CD14-positive monocyte (primary cell): ENCODE measurements at regions not wholly inside any gene's neighbourhood (a gene's known extent, or its start where the extent isn't known, plus 50 kb on each side); places are given as distances from the start of the nearest gene placed in this dataset.

ENCODE experiments used
- DNase-seq, 3 donors: peaks; one replicate each; pipeline ENCODE4 v3.0.0-alpha.2; 2011 to 2022
- H2AFZ ChIP-seq: 2 replicates; pipeline ENCODE4 v1.6.0; 2012; ENCODE audit warnings: mild to moderate bottlenecking, low read depth, low read length, inconsistent platforms; ENCODE audit not compliant: insufficient read depth, poor library complexity, severe bottlenecking
- H3K27ac ChIP-seq, 2 donors: 1 replicate in 1 of 2; 2 replicates in 1 of 2; pipeline ENCODE4 v1.5.1; 2012 to 2013; ENCODE audit warnings: low read length in 2 of 2, control low read depth in 1 of 2, inconsistent platforms in 1 of 2, low read depth in 1 of 2, mild to moderate bottlenecking in 1 of 2
- H3K27me3 ChIP-seq, 2 donors: one replicate each; pipeline versions ENCODE4 v1.6.0 to v1.6.1; 2011 to 2013; ENCODE audit warnings: low read length in 2 of 2; ENCODE audit not compliant: control insufficient read depth in 2 of 2, insufficient read depth in 2 of 2
- H3K36me3 ChIP-seq, 2 donors: replicated peaks in 1 of 2; 1 replicate in 1 of 2; 2 replicates in 1 of 2; pipeline versions ENCODE4 v1.5.1 to v1.6.1; 2012 to 2013; ENCODE audit warnings: low read length in 2 of 2, control low read depth in 1 of 2, inconsistent platforms in 1 of 2, mild to moderate bottlenecking in 1 of 2; ENCODE audit not compliant: insufficient read depth in 2 of 2, control insufficient read depth in 1 of 2
- H3K4me1 ChIP-seq, 2 donors: 1 replicate in 1 of 2; 2 replicates in 1 of 2; pipeline versions ENCODE4 v1.5.1 to v1.6.1; 2012 to 2013; ENCODE audit warnings: low read length in 2 of 2, control low read depth in 1 of 2, inconsistent platforms in 1 of 2, mild to moderate bottlenecking in 1 of 2, moderate library complexity in 1 of 2; ENCODE audit not compliant: insufficient read depth in 2 of 2, control insufficient read depth in 1 of 2
- H3K4me2 ChIP-seq: replicated peaks from 2 replicates; pipeline ENCODE3; 2012; ENCODE audit warnings: low read length, moderate library complexity, mild to moderate bottlenecking; ENCODE audit not compliant: poor library complexity, severe bottlenecking; ENCODE audit errors: extremely low read depth
- H3K4me3 ChIP-seq, 3 experiments: fragments of 200-600 bp in 1 of 3; sonication (generic) in 1 of 3; replicated peaks in 1 of 3; 1 replicate in 2 of 3; 2 replicates in 1 of 3; pipeline ENCODE4 v1.5.1; 2011 to 2013; ENCODE audit warnings: low read length in 3 of 3, mild to moderate bottlenecking in 3 of 3, control low read depth in 2 of 3, low read depth in 2 of 3, inconsistent platforms in 1 of 3, moderate library complexity in 1 of 3
- H3K79me2 ChIP-seq: 2 replicates; pipeline ENCODE4 v1.6.0; 2012; ENCODE audit warnings: mild to moderate bottlenecking, control low read depth, inconsistent platforms, low read length, moderate library complexity; ENCODE audit not compliant: insufficient read depth
- H3K9ac ChIP-seq: 2 replicates; pipeline ENCODE4 v1.6.0; 2017; ENCODE audit warnings: low read length, mild to moderate bottlenecking; ENCODE audit not compliant: insufficient read depth, poor library complexity, severe bottlenecking
- H3K9me3 ChIP-seq, 2 donors: replicated peaks in 1 of 2; 1 replicate in 1 of 2; 2 replicates in 1 of 2; pipeline versions ENCODE4 v1.5.1 to v1.6.1; 2012 to 2013; ENCODE audit warnings: low read length in 2 of 2, control low read depth in 1 of 2; ENCODE audit not compliant: control insufficient read depth in 1 of 2, insufficient read depth in 1 of 2
- H4K20me1 ChIP-seq: 2 replicates; pipeline ENCODE4 v1.6.0; 2012; ENCODE audit warnings: mild to moderate bottlenecking, low read length, control low read depth, moderate library complexity; ENCODE audit not compliant: insufficient read depth
- H3K27ac Mint-ChIP-seq, 7 donors: one replicate each; pipeline ENCODE4 v1.8.0; 2020; ENCODE audit warnings: mild to moderate bottlenecking in 7 of 7, mixed read lengths in 7 of 7, moderate library complexity in 6 of 7, inconsistent platforms in 2 of 7
- H3K27me3 Mint-ChIP-seq, 3 donors: one replicate each; pipeline ENCODE4 v1.8.0; 2021 to 2022; ENCODE audit warnings: low read depth in 3 of 3, mild to moderate bottlenecking in 3 of 3, mixed read lengths in 3 of 3, moderate library complexity in 3 of 3, inconsistent platforms in 1 of 3
- H3K36me3 Mint-ChIP-seq, 2 donors: one replicate each; pipeline ENCODE4 v1.8.0; 2020; ENCODE audit warnings: mixed read lengths in 2 of 2, inconsistent platforms in 1 of 2, mild to moderate bottlenecking in 1 of 2
- H3K4me1 Mint-ChIP-seq: one replicate; pipeline ENCODE4 v1.8.0; 2020; ENCODE audit warnings: mild to moderate bottlenecking, mixed read lengths
- H3K4me3 Mint-ChIP-seq, 2 donors: one replicate each; pipeline ENCODE4 v1.8.0; 2020; ENCODE audit warnings: mild to moderate bottlenecking in 2 of 2, mixed read lengths in 2 of 2, moderate library complexity in 1 of 2
- H3K9me3 Mint-ChIP-seq, 7 donors: one replicate each; pipeline ENCODE4 v1.8.0; 2020 to 2022; ENCODE audit warnings: mixed read lengths in 7 of 7, mild to moderate bottlenecking in 6 of 7, moderate library complexity in 6 of 7, inconsistent platforms in 2 of 7
- WGBS: methylation state at CpG from one replicate; pipeline ENCODE4 v1.1.5; 2013; ENCODE audit warnings: missing lambda C conversion rate; ENCODE audit not compliant: insufficient coverage; 5-methylcytosine and 5-hydroxymethylcytosine counted together
- intact Hi-C, 2 donors: fragments of 100-400 bp; cut with micrococcal nuclease; formaldehyde crosslinking; loops; one replicate each; pipeline versions ENCODE4 v1.15.0 to v1.15.1; 2023
- TF ChIP-seq, protein P1 (sequence below): fragments of 200-600 bp; IDR thresholded peaks from one replicate; pipeline ENCODE4 v1.8.0; 2022; ENCODE audit warnings: antibody characterized with exemption, mild to moderate bottlenecking

- intact Hi-C loops: no loop called here
- TF ChIP-seq, protein P1, sequence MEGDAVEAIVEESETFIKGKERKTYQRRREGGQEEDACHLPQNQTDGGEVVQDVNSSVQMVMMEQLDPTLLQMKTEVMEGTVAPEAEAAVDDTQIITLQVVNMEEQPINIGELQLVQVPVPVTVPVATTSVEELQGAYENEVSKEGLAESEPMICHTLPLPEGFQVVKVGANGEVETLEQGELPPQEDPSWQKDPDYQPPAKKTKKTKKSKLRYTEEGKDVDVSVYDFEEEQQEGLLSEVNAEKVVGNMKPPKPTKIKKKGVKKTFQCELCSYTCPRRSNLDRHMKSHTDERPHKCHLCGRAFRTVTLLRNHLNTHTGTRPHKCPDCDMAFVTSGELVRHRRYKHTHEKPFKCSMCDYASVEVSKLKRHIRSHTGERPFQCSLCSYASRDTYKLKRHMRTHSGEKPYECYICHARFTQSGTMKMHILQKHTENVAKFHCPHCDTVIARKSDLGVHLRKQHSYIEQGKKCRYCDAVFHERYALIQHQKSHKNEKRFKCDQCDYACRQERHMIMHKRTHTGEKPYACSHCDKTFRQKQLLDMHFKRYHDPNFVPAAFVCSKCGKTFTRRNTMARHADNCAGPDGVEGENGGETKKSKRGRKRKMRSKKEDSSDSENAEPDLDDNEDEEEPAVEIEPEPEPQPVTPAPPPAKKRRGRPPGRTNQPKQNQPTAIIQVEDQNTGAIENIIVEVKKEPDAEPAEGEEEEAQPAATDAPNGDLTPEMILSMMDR: no peak
Measured at GRCh38 chr2:144670738-144671137, 150.8 kb upstream of the ZEB2 start.

GRCh38 chr2:144670080-144670479 is 150.2 kb upstream of the ZEB2 start:
- Histone ChIP-seq H3K79me2 (peaks cover 14% of the 10 kb centered on the region), H3K9me3 (no peaks in the 10 kb centered on the region), H3K27ac (peak overlapping the region; percentile 67 to 94), H3K4me3 (no peak overlapping the region), H3K36me3 (no peaks in the 10 kb centered on the region), H4K20me1 (no peaks in the 10 kb centered on the region), H2AFZ (no peak overlapping the region), H3K27me3 (no peaks in the 10 kb centered on the region), H3K9ac (no peak overlapping the region), H3K4me2 (no peak overlapping the region), H3K4me1 (peaks cover 58 to 92% of the 10 kb centered on the region in 2 donors)
- H3K27me3 Mint-ChIP-seq: no peaks in the 10 kb centered on the region
- TF ChIP-seq, protein P1: no peak
- peaks cover 0 to 8% (median 0%) of the 10 kb centered on the region in 7 donors for H3K9me3 Mint-ChIP-seq
- DNase-seq: no peak
- H3K4me1 Mint-ChIP-seq: peaks cover 74% of the 10 kb centered on the region
- intact Hi-C loops: no loop called here
- no CpG with 5 or more reads among the region's 2 CpGs for WGBS
- H3K4me3 Mint-ChIP-seq: no peak overlapping the region
- H3K27ac Mint-ChIP-seq: peak overlapping the region; percentile 76 to 97 (median 87)
- peaks cover 2 to 9% of the 10 kb centered on the region in 2 donors for H3K36me3 Mint-ChIP-seq

More at GRCh38 chr2:144670738-144671137, 150.8 kb upstream of the ZEB2 start:
- Histone ChIP-seq H3K9ac (no peak overlapping the region), H3K27ac (peak overlapping the region in 1 of 2 donors; percentile 94), H3K36me3 (no peaks in the 10 kb centered on the region), H4K20me1 (no peaks in the 10 kb centered on the region), H3K9me3 (no peaks in the 10 kb centered on the region), H3K4me1 (peaks cover 56 to 86% of the 10 kb centered on the region in 2 donors), H2AFZ (no peak overlapping the region), H3K79me2 (peaks cover 14% of the 10 kb centered on the region), H3K4me3 (peak overlapping the region in 1 of 3 experiments; percentile 50), H3K27me3 (no peaks in the 10 kb centered on the region), H3K4me2 (no peak overlapping the region)
- no peak overlapping the region for H3K4me3 Mint-ChIP-seq
- no CpG with 5 or more reads among the region's 1 CpG for WGBS
- peaks cover 2 to 9% of the 10 kb centered on the region in 2 donors for H3K36me3 Mint-ChIP-seq
- no peaks in the 10 kb centered on the region for H3K27me3 Mint-ChIP-seq
- H3K9me3 Mint-ChIP-seq: peaks cover 0 to 8% (median 0%) of the 10 kb centered on the region in 7 donors
- H3K4me1 Mint-ChIP-seq: peaks cover 73% of the 10 kb centered on the region
- no peak for DNase-seq
- H3K27ac Mint-ChIP-seq: peak overlapping the region; percentile 71 to 100 (median 96)
